ENCODE measurements at regions not wholly inside any gene's neighbourhood (a gene's known extent, or its start where the extent isn't known, plus 50 kb on each side); places are given as distances from the start of the nearest gene placed in this dataset.

DNA sequence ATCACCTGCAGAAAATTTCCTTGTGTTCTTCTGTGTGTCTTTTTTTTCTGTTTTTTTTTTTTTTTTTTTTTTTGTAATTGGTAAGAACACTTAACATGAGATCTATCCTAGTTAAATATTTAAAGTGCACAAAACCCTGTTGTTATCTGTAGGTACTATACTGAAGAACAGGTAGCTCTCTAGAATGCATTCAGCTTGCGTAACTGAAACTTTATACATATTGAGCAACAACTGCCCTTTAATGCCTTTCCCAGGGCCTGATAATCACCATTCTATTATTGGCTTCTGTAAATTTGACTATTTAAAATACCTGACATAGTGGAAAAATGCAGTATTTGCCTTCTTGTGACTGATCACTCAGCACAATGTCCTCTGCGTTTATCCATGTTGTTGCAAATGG is 701.8 kb downstream of the SUCLG1 start:
- no peaks in the 10 kb centered on the region for H4K20me1 ChIP-seq (ENCODE audit: insufficient read depth, low read length)
- H2AFZ ChIP-seq (ENCODE audit: low read length): no peak overlapping the region
- no peak overlapping the region for H3K27ac ChIP-seq (ENCODE audit: low read length)
- H3K9ac ChIP-seq (ENCODE audit: low read length): no peak overlapping the region
- TF ChIP-seq, protein P1, sequence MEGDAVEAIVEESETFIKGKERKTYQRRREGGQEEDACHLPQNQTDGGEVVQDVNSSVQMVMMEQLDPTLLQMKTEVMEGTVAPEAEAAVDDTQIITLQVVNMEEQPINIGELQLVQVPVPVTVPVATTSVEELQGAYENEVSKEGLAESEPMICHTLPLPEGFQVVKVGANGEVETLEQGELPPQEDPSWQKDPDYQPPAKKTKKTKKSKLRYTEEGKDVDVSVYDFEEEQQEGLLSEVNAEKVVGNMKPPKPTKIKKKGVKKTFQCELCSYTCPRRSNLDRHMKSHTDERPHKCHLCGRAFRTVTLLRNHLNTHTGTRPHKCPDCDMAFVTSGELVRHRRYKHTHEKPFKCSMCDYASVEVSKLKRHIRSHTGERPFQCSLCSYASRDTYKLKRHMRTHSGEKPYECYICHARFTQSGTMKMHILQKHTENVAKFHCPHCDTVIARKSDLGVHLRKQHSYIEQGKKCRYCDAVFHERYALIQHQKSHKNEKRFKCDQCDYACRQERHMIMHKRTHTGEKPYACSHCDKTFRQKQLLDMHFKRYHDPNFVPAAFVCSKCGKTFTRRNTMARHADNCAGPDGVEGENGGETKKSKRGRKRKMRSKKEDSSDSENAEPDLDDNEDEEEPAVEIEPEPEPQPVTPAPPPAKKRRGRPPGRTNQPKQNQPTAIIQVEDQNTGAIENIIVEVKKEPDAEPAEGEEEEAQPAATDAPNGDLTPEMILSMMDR (IDR thresholded peaks at IDR 0.05; ENCODE audit: low read length): no peak
- no peak for TF ChIP-seq EZH2 (optimal IDR thresholded peaks at IDR 0.05; ENCODE audit: low read depth, low read length)
- TF ChIP-seq EZH2phosphoT487 (IDR thresholded peaks at IDR 0.05; ENCODE audit: low read length): no peak
- no peaks in the 10 kb centered on the region for H3K9me3 ChIP-seq (replicated peaks; ENCODE audit: insufficient read depth, low read length)
- H3K4me2 ChIP-seq (ENCODE audit: low read depth, low read length): no peak overlapping the region
- no peak overlapping the region for H3K4me3 ChIP-seq (ENCODE audit: low read length)
- no peaks in the 10 kb centered on the region for H3K4me1 ChIP-seq (ENCODE audit: low read length)
- no peaks in the 10 kb centered on the region for H3K27me3 ChIP-seq (replicated peaks; ENCODE audit: insufficient read depth, low read length)
- no peaks in the 10 kb centered on the region for H3K9me2 ChIP-seq (replicated peaks; ENCODE audit: insufficient read depth, low read length)
- H3K36me3 ChIP-seq (replicated peaks; ENCODE audit: insufficient read depth, low read length): no peaks in the 10 kb centered on the region
- no peak for DNase-seq
- no peaks in the 10 kb centered on the region for H3F3A ChIP-seq (ENCODE audit: insufficient read depth, low read length)
- H3K79me2 ChIP-seq (ENCODE audit: low read length): no peaks in the 10 kb centered on the region

- H3K9me3 ChIP-seq (replicated peaks; ENCODE audit: insufficient read depth, low read length): no peaks in the 10 kb centered on the region
- H3K9ac ChIP-seq (ENCODE audit: low read length): no peak overlapping the region
- no peaks in the 10 kb centered on the region for H4K20me1 ChIP-seq (ENCODE audit: insufficient read depth, low read length)
- no peaks in the 10 kb centered on the region for H3K36me3 ChIP-seq (replicated peaks; ENCODE audit: insufficient read depth, low read length)
- no peak for DNase-seq
- H3K4me3 ChIP-seq (ENCODE audit: low read length): no peak overlapping the region
- no peaks in the 10 kb centered on the region for H3K27me3 ChIP-seq (replicated peaks; ENCODE audit: insufficient read depth, low read length)
- no peak overlapping the region for H2AFZ ChIP-seq (ENCODE audit: low read length)
- no peaks in the 10 kb centered on the region for H3K9me2 ChIP-seq (replicated peaks; ENCODE audit: insufficient read depth, low read length)
- no peaks in the 10 kb centered on the region for H3K79me2 ChIP-seq (ENCODE audit: low read length)
- no peak overlapping the region for H3K27ac ChIP-seq (ENCODE audit: low read length)
- TF ChIP-seq EZH2phosphoT487 (IDR thresholded peaks at IDR 0.05; ENCODE audit: low read length) (no peak), EZH2 (optimal IDR thresholded peaks at IDR 0.05; ENCODE audit: low read depth, low read length) (no peak)
- TF ChIP-seq, protein P1 (IDR thresholded peaks at IDR 0.05; ENCODE audit: low read length): no peak
- H3K4me2 ChIP-seq (ENCODE audit: low read depth, low read length): no peak overlapping the region
- H3K4me1 ChIP-seq (ENCODE audit: low read length): no peaks in the 10 kb centered on the region
- no peaks in the 10 kb centered on the region for H3F3A ChIP-seq (ENCODE audit: insufficient read depth, low read length)
Observed at GRCh38 chr2:83756219-83756618, 702.9 kb downstream of the SUCLG1 start.

GRCh38 chr2:83747141-83747540 is 711.9 kb downstream of the SUCLG1 start:
- H3K9me3 ChIP-seq (replicated peaks; ENCODE audit: insufficient read depth, low read length): no peaks in the 10 kb centered on the region
- TF ChIP-seq, protein P1 (IDR thresholded peaks at IDR 0.05; ENCODE audit: low read length): no peak
- TF ChIP-seq EZH2 (optimal IDR thresholded peaks at IDR 0.05; ENCODE audit: low read depth, low read length): no peak
- TF ChIP-seq EZH2phosphoT487 (IDR thresholded peaks at IDR 0.05; ENCODE audit: low read length): no peak

More at GRCh38 chr2:83747141-83747540, 711.9 kb downstream of the SUCLG1 start:
- no peak overlapping the region for H3K4me2 ChIP-seq (ENCODE audit: low read depth, low read length)
- H3K27ac ChIP-seq (ENCODE audit: low read length): no peak overlapping the region
- H3K9ac ChIP-seq (ENCODE audit: low read length): no peak overlapping the region
- H3K9me2 ChIP-seq (replicated peaks; ENCODE audit: insufficient read depth, low read length): no peaks in the 10 kb centered on the region
- H3K27me3 ChIP-seq (replicated peaks; ENCODE audit: insufficient read depth, low read length): no peaks in the 10 kb centered on the region
- H3F3A ChIP-seq (ENCODE audit: insufficient read depth, low read length): no peaks in the 10 kb centered on the region
- no peak overlapping the region for H2AFZ ChIP-seq (ENCODE audit: low read length)
- H4K20me1 ChIP-seq (ENCODE audit: insufficient read depth, low read length): no peaks in the 10 kb centered on the region
- H3K4me3 ChIP-seq (ENCODE audit: low read length): no peak overlapping the region
- H3K36me3 ChIP-seq (replicated peaks; ENCODE audit: insufficient read depth, low read length): no peaks in the 10 kb centered on the region
- H3K79me2 ChIP-seq (ENCODE audit: low read length): no peaks in the 10 kb centered on the region
- no peaks in the 10 kb centered on the region for H3K4me1 ChIP-seq (ENCODE audit: low read length)
- no peak for DNase-seq
